SJSA1 (cell line): ENCODE measurements at regions not wholly inside any gene's neighbourhood (a gene's known extent, or its start where the extent isn't known, plus 50 kb on each side); places are given as distances from the start of the nearest gene placed in this dataset.
"Not testable (repeated sequence)": the region's sequence is repeated elsewhere in the genome, so short reads cannot be mapped to it uniquely, and the experiment has no call there.

Source experiments
- DNase-seq, 2 experiments: peaks; one replicate each; pipeline ENCODE4 v3.0.0-alpha.2; 2015 to 2020; ENCODE audit warnings: low spot score in 2 of 2, low read depth in 1 of 2
- H3K27ac ChIP-seq: fragments of 250-450 bp; sonication (Bioruptor Pico); 2 replicates; pipeline ENCODE4 v1.5.1; 2020; ENCODE audit warnings: mild to moderate bottlenecking, moderate library complexity
- H3K27me3 ChIP-seq: fragments of 250-450 bp; sonication (Bioruptor Pico); replicated peaks from 2 replicates; pipeline ENCODE4 v1.5.1; 2020; ENCODE audit warnings: mild to moderate bottlenecking, moderate library complexity
- H3K36me3 ChIP-seq: fragments of 250-450 bp; sonication (Bioruptor Pico); 2 replicates; pipeline ENCODE4 v1.5.1; 2020; ENCODE audit warnings: mild to moderate bottlenecking
- H3K4me1 ChIP-seq: fragments of 250-450 bp; sonication (Bioruptor Pico); replicated peaks from 2 replicates; pipeline ENCODE4 v1.6.1; 2021; ENCODE audit warnings: mild to moderate bottlenecking
- H3K4me3 ChIP-seq: fragments of 250-450 bp; sonication (Bioruptor Pico); 2 replicates; pipeline ENCODE4 v1.5.1; 2020; ENCODE audit warnings: mild to moderate bottlenecking
- H3K9me3 ChIP-seq: fragments of 250-450 bp; sonication (Bioruptor Pico); replicated peaks from 2 replicates; pipeline ENCODE4 v1.5.1; 2020; ENCODE audit warnings: mild to moderate bottlenecking

DNA sequence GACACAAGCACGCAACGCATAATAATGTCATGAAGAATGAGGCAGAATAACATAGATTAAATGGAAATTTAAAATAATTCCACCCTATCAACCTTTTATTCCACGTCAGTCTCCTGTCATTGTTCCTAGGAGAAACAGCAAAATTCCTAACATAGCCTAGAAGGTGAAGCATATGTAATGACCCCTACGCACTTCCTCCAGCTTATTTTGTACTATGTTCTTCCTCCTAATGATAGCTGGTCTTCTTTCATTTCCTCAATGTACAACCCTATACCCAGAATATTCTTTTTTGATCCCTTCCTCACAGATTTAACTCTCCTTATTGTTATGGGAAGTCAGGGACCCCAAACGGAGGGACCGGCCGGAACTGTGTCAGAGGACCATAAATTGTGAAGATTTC lies 122.0 kb upstream of the CARMIL1 start:
- Histone ChIP-seq H3K27ac (no peak overlapping the region), H3K4me1 (no peaks in the 10 kb centered on the region), H3K27me3 (no peaks in the 10 kb centered on the region), H3K4me3 (no peak overlapping the region), H3K9me3 (peaks cover 7% of the 10 kb centered on the region; the same call in 1 of the 2 replicates), H3K36me3 (no peaks in the 10 kb centered on the region)
- no peak for DNase-seq

- Histone ChIP-seq H3K27me3 (no peaks in the 10 kb centered on the region), H3K9me3 (peaks cover 7% of the 10 kb centered on the region; the same call in 1 of the 2 replicates), H3K36me3 (no peaks in the 10 kb centered on the region), H3K4me3 (no peak overlapping the region), H3K4me1 (no peaks in the 10 kb centered on the region), H3K27ac (no peak overlapping the region)
- no peak for DNase-seq
Measured at GRCh38 chr6:25157842-25158241, 121.3 kb upstream of the CARMIL1 start.

DNA sequence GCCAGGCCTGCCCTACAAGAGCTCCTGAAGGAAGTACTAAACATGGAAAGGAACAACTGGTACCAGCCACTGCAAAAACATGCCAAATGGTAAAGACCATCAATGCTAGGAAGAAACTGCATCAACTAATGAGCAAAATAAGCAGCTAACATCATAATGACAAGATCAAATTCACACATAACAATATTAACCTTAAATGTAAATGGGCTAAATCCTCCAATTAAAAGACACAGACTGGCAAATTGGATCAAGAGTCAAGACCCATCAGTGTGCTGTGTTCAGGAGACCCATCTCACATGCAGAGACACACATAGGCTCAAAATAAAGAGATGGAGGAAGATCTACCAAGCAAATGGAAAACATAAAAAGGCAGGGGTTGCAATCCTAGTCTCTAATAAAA lies 119.0 kb upstream of the CARMIL1 start:
- DNase-seq, H3K36me3 ChIP-seq, H3K27ac ChIP-seq, H3K9me3 ChIP-seq, H3K4me3 ChIP-seq, H3K4me1 ChIP-seq, H3K27me3 ChIP-seq: not testable (repeated sequence)

DNA sequence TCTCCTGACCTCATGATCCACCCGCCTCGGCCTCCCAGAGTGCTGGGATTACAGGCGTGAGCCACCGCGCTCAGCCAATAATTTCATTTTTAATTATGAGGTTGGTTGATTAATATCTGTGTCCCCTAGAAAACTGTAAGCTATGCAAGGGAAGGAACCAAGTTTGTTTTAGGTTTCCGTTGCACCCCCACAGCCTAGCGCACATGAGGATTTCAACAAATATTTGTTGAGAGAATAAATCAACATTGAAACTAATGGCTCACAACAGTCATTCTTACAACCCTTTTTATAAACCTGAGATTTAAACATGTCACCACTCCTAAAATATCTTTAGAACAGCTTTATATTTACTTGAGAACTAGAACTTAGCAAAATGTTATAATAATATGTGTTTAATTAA lies 114.0 kb upstream of the CARMIL1 start:
- Histone ChIP-seq H3K9me3 (no peaks in the 10 kb centered on the region), H3K4me1 (no peaks in the 10 kb centered on the region), H3K27ac (no peak overlapping the region), H3K4me3 (no peak overlapping the region), H3K27me3 (no peaks in the 10 kb centered on the region), H3K36me3 (no peaks in the 10 kb centered on the region)
- no peak for DNase-seq

- Histone ChIP-seq H3K4me1 (no peaks in the 10 kb centered on the region), H3K4me3 (no peak overlapping the region), H3K36me3 (no peaks in the 10 kb centered on the region), H3K27ac (no peak overlapping the region), H3K9me3 (no peaks in the 10 kb centered on the region), H3K27me3 (no peaks in the 10 kb centered on the region)
- DNase-seq: no peak
Measured at GRCh38 chr6:25165800-25166199, 113.4 kb upstream of the CARMIL1 start.

DNA sequence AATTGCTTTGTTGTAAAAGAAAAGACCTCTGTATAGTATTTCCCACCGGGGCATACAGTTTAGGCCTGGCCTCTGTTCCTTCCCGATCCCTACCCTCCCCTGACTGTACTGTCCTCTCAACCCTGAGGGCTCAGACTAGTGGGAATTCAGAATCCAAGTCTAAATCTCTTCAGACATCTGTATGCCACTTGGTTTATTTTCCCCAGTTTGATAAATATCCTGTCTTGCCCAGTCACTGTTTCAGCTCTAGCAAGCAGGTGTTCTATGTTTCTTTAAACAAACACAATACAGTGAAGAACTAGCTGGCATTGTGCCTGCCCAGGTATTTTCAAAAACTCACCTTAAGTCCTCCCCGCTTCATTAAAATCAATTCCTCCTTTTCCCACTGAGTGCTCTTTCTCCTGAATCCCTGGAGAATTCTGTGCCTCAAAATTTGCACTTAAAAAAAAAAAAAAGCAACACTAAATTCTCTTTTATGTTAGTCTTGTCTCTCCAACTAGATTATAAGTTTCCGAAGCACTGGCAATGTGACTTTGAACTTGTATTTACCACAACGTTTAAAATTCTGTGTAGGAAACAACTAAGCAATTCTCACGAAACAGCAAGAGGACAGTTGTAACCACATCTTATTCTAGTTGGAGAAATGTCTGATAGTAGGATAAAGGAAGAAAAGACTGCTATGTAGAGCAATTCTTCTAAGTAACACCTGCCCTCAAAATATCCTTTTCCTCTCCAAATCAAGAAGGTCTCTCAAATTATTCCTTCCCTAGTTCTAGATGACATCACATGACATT lies 112.0 kb upstream of the CARMIL1 start:
- Histone ChIP-seq H3K4me3 (no peak overlapping the region), H3K9me3 (no peaks in the 10 kb centered on the region), H3K27ac (no peak overlapping the region), H3K27me3 (no peaks in the 10 kb centered on the region), H3K36me3 (no peaks in the 10 kb centered on the region), H3K4me1 (peaks cover under 1% of the 10 kb centered on the region; the same call in 1 of the 2 replicates)
- DNase-seq: no peak

DNA sequence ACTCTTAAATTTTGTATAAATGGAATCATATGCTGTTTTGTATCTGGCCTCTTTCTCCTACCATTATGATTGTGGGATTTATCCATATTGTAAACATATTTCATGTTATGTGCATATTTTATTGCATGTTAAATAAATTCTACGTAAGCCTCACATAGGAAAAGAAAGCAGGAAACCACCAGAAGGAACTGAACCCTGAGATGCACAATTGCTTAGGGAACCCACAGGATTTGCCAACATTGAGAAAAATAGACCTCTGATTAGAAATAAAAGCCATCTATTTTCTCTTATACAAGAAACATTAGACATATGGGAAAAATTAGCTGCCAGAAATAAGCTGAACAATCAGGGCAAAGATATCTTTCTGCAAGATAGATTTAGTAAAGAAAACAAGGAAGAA lies 111.2 kb upstream of the CARMIL1 start:
- no peak overlapping the region for H3K4me3 ChIP-seq
- no peaks in the 10 kb centered on the region for H3K36me3 ChIP-seq
- H3K9me3 ChIP-seq: no peaks in the 10 kb centered on the region
- peaks cover 8% of the 10 kb centered on the region for H3K4me1 ChIP-seq
- H3K27ac ChIP-seq: no peak overlapping the region
- no peaks in the 10 kb centered on the region for H3K27me3 ChIP-seq
- no peak for DNase-seq

- H3K4me3 ChIP-seq: no peak overlapping the region
- peaks cover 15% of the 10 kb centered on the region for H3K4me1 ChIP-seq
- no peaks in the 10 kb centered on the region for H3K36me3 ChIP-seq
- no peak for DNase-seq
- no peak overlapping the region for H3K27ac ChIP-seq
- no peaks in the 10 kb centered on the region for H3K9me3 ChIP-seq
- no peaks in the 10 kb centered on the region for H3K27me3 ChIP-seq
Measured at GRCh38 chr6:25168637-25169036, 110.5 kb upstream of the CARMIL1 start.

DNA sequence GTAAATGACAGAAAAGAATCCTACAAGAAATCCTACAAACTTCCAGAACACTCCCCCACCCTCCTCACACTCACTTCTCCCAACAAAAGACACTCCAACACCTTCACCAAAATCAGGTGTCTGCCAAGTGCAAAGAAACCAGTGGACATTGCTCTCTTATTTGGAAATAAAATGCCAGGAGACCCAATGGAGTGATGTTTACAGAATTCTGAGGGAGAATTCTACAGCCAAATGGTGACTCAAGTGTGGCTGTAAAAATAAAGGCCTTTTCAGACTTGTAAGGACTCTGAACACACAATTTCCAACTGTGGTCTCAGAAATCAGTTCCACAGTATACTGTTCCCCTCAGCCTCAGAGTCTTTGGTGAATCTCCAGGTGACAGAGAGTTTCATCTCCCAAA lies 109.6 kb upstream of the CARMIL1 start:
- no peak overlapping the region for H3K27ac ChIP-seq
- peaks cover 24% of the 10 kb centered on the region for H3K4me1 ChIP-seq

GRCh38 chr6:25169961-25170360 lies 109.2 kb upstream of the CARMIL1 start:
- peaks cover 28% of the 10 kb centered on the region for H3K4me1 ChIP-seq
- DNase-seq: no peak
- H3K36me3 ChIP-seq: no peaks in the 10 kb centered on the region
- H3K27me3 ChIP-seq: no peaks in the 10 kb centered on the region
- H3K9me3 ChIP-seq: no peaks in the 10 kb centered on the region
- H3K27ac ChIP-seq: no peak overlapping the region
- no peak overlapping the region for H3K4me3 ChIP-seq

More for the DNA sequence above, 109.6 kb upstream of the CARMIL1 start:
- no peak for DNase-seq
- no peaks in the 10 kb centered on the region for H3K27me3 ChIP-seq
- H3K36me3 ChIP-seq: no peaks in the 10 kb centered on the region
- H3K9me3 ChIP-seq: no peaks in the 10 kb centered on the region
- H3K4me3 ChIP-seq: no peak overlapping the region

- no peaks in the 10 kb centered on the region for H3K9me3 ChIP-seq
- H3K4me3 ChIP-seq: no peak overlapping the region
- no peak for DNase-seq
- no peaks in the 10 kb centered on the region for H3K36me3 ChIP-seq
- no peaks in the 10 kb centered on the region for H3K27me3 ChIP-seq
- peaks cover 35% of the 10 kb centered on the region for H3K4me1 ChIP-seq
- no peak overlapping the region for H3K27ac ChIP-seq
Measured at GRCh38 chr6:25170640-25171039, 108.5 kb upstream of the CARMIL1 start.

DNA sequence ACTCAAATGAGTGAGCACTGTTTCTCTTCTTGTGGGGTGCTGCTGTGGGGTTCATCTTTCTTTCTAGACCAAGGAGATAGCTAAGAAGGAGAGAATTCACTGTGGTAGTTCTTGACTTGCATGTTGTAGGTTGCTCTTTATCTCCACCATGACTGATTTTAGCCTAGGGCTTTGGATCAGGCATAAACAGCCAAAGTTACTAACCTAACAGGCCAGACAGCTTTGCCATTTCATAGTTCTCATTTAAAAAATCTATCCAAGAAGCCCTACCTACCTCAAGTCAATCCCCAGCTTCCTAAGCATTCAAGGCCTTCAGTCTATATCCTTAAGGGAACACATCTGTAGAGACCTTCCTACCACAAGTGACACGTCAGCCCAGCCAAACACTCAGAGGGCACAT lies 107.9 kb upstream of the CARMIL1 start:
- no peaks in the 10 kb centered on the region for H3K9me3 ChIP-seq
- no peaks in the 10 kb centered on the region for H3K27me3 ChIP-seq
- no peaks in the 10 kb centered on the region for H3K36me3 ChIP-seq
- H3K4me3 ChIP-seq: no peak overlapping the region
- H3K4me1 ChIP-seq: peaks cover 37% of the 10 kb centered on the region
- no peak for DNase-seq
- H3K27ac ChIP-seq: no peak overlapping the region

- Histone ChIP-seq H3K4me1 (peaks cover 37% of the 10 kb centered on the region), H3K9me3 (no peaks in the 10 kb centered on the region), H3K4me3 (no peak overlapping the region), H3K36me3 (no peaks in the 10 kb centered on the region), H3K27me3 (no peaks in the 10 kb centered on the region), H3K27ac (peak overlapping the region; percentile 68)
- peak; percentile 79 to 82 for DNase-seq
Measured at GRCh38 chr6:25172819-25173218, 106.4 kb upstream of the CARMIL1 start.

GRCh38 chr6:25173246-25173645 lies 105.9 kb upstream of the CARMIL1 start:
- Histone ChIP-seq H3K4me1 (peaks cover 39% of the 10 kb centered on the region), H3K9me3 (no peaks in the 10 kb centered on the region)
- no peak for DNase-seq

More at GRCh38 chr6:25173246-25173645, 105.9 kb upstream of the CARMIL1 start:
- Histone ChIP-seq H3K27me3 (no peaks in the 10 kb centered on the region), H3K36me3 (no peaks in the 10 kb centered on the region), H3K27ac (peak overlapping the region; percentile 68), H3K4me3 (no peak overlapping the region)
